ENCODE measurements at regions not wholly inside any gene's neighbourhood (a gene's known extent, or its start where the extent isn't known, plus 50 kb on each side); places are given as distances from the start of the nearest gene placed in this dataset.
"Not testable (repeated sequence)": the region's sequence is repeated elsewhere in the genome, so short reads cannot be mapped to it uniquely, and the experiment has no call there.

- no peak for TF ChIP-seq CTCF (IDR thresholded peaks at IDR 0.05; ENCODE audit: control insufficient read depth, extremely low read depth, insufficient read depth)
- no peak overlapping the region for H3K4me3 ChIP-seq (ENCODE audit: low read depth, low read length)
- DNase-seq (ENCODE audit: low read depth) = no peak
These were observed 268.5 kb upstream of the CTNNB1 start for GRCh38 chr3:40930756-40931155.

- no peak for TF ChIP-seq CTCF (IDR thresholded peaks at IDR 0.05; ENCODE audit: control insufficient read depth, extremely low read depth, insufficient read depth)
- H3K4me3 ChIP-seq (ENCODE audit: low read depth, low read length) = no peak overlapping the region
- no peak for DNase-seq (ENCODE audit: low read depth)
These were observed 260.7 kb upstream of the CTNNB1 start for GRCh38 chr3:40938591-40938990.

GRCh38 chr3:40939030-40939740 is 260.1 kb upstream of the CTNNB1 start:
- H3K4me3 ChIP-seq (ENCODE audit: low read depth, low read length) = no peak overlapping the region
- peak; percentile 32 for DNase-seq (ENCODE audit: low read depth)
- no peak for TF ChIP-seq CTCF (IDR thresholded peaks at IDR 0.05; ENCODE audit: control insufficient read depth, extremely low read depth, insufficient read depth)

GRCh38 chr3:40939741-40940130 is 259.6 kb upstream of the CTNNB1 start:
- DNase-seq (ENCODE audit: low read depth) = no peak
- no peak overlapping the region for H3K4me3 ChIP-seq (ENCODE audit: low read depth, low read length)
- TF ChIP-seq CTCF (IDR thresholded peaks at IDR 0.05; ENCODE audit: control insufficient read depth, extremely low read depth, insufficient read depth) = no peak

GRCh38 chr3:40940651-40941050 is 258.7 kb upstream of the CTNNB1 start:
- DNase-seq (ENCODE audit: low read depth) = no peak
- H3K4me3 ChIP-seq (ENCODE audit: low read depth, low read length) = no peak overlapping the region
- TF ChIP-seq CTCF (IDR thresholded peaks at IDR 0.05; ENCODE audit: control insufficient read depth, extremely low read depth, insufficient read depth) = no peak

GRCh38 chr3:40947022-40947421 is 252.3 kb upstream of the CTNNB1 start:
- DNase-seq (ENCODE audit: low read depth); H3K4me3 ChIP-seq (ENCODE audit: low read depth, low read length): not testable (repeated sequence)

- DNase-seq (ENCODE audit: low read depth); H3K4me3 ChIP-seq (ENCODE audit: low read depth, low read length): not testable (repeated sequence)
These were observed 250.0 kb upstream of the CTNNB1 start for GRCh38 chr3:40949347-40949746.

- no peak for DNase-seq (ENCODE audit: low read depth)
- no peak overlapping the region for H3K4me3 ChIP-seq (ENCODE audit: low read depth, low read length)
- TF ChIP-seq CTCF (IDR thresholded peaks at IDR 0.05; ENCODE audit: control insufficient read depth, extremely low read depth, insufficient read depth) = no peak
These were observed 247.7 kb upstream of the CTNNB1 start for GRCh38 chr3:40951636-40952035.
